NB4 (cell line): ENCODE measurements at regions not wholly inside any gene's neighbourhood (a gene's known extent, or its start where the extent isn't known, plus 50 kb on each side); places are given as distances from the start of the nearest gene placed in this dataset.

ENCODE experiments used
- MAX ChIP-seq: IDR thresholded peaks from 2 replicates; pipeline ENCODE4 v1.6.1; 2011; ENCODE audit warnings: low read depth, low read length
- MYC ChIP-seq: IDR thresholded peaks from 2 replicates; pipeline ENCODE4 v1.6.1; 2011; ENCODE audit warnings: low read depth, low read length
- POLR2A ChIP-seq: IDR thresholded peaks from 2 replicates; pipeline ENCODE4 v1.6.1; 2011; ENCODE audit warnings: mild to moderate bottlenecking; ENCODE audit not compliant: insufficient read length; ENCODE audit errors: extremely low read depth
- TF ChIP-seq, protein P1 (sequence below): IDR thresholded peaks from one replicate; pipeline ENCODE4 v1.5.1; 2012; ENCODE audit warnings: low read depth, low read length

- TF ChIP-seq, protein P1, sequence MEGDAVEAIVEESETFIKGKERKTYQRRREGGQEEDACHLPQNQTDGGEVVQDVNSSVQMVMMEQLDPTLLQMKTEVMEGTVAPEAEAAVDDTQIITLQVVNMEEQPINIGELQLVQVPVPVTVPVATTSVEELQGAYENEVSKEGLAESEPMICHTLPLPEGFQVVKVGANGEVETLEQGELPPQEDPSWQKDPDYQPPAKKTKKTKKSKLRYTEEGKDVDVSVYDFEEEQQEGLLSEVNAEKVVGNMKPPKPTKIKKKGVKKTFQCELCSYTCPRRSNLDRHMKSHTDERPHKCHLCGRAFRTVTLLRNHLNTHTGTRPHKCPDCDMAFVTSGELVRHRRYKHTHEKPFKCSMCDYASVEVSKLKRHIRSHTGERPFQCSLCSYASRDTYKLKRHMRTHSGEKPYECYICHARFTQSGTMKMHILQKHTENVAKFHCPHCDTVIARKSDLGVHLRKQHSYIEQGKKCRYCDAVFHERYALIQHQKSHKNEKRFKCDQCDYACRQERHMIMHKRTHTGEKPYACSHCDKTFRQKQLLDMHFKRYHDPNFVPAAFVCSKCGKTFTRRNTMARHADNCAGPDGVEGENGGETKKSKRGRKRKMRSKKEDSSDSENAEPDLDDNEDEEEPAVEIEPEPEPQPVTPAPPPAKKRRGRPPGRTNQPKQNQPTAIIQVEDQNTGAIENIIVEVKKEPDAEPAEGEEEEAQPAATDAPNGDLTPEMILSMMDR, result no peak
- no peak for TF ChIP-seq POLR2A
- TF ChIP-seq MAX, result no peak
- TF ChIP-seq MYC, result no peak
Measured at GRCh38 chr4:158067646-158068045, 105.2 kb downstream of the GASK1B start.
